ENCODE measurements at regions not wholly inside any gene's neighbourhood (a gene's known extent, or its start where the extent isn't known, plus 50 kb on each side); places are given as distances from the start of the nearest gene placed in this dataset.

DNA sequence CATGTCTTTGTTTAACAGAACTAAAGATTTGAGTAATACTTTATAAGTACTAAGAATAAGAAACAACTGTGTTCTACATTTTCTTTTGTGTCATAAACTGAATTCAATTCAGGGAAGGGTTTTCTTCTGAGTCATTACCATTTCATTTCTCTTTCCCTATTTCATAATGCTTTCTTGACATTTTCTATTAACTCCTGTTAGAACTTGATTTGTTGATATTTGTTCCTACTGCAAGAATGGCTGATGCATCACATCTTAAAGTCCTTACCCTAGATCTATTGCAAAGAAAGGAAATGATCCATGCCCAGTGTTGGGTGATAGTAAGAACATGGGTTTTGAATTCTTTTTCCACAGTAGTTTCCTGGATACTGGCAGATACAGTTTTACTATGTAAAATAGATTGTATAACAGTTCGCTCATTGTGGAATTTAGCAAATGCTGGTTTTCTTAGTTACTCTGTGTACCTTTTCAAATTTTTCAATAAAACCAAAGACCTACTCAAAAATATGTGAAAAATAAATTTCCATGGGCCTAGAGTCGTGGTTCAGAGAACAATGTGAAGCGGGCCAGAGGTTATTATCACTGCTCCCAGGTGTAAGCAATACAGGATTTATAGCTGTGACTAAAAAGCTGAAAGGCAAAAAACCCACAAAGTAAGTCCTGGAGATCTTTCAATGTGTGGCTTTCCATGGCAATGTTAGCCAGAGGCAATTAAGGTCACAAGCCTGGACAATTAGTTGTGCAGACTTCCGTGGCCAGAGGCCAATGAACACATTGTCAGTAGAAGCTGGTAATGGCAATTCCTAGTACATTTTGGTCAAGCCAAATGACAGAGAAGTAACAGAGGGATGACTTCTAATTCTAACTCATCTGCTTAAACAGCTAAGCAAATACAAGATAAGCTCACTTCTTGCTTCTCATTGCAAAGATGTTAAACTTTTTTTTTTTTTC, 127.3 kb upstream of the FAT4 start:
- Histone ChIP-seq H4K20me1 (ENCODE audit: control insufficient read depth, insufficient read depth, low read depth, low read length) (no peaks in the 10 kb centered on the region), H3K27me3 (ENCODE audit: control insufficient read depth, low read length) (no peaks in the 10 kb centered on the region), H3K4me3 (ENCODE audit: low read length) (no peak overlapping the region), H3F3A (ENCODE audit: control insufficient read depth, insufficient read depth) (no peaks in the 10 kb centered on the region), H3K9me3 (ENCODE audit: control insufficient read depth, insufficient read depth, low read length) (no peaks in the 10 kb centered on the region), H3K27ac (ENCODE audit: low read depth, low read length) (no peak overlapping the region), H3K4me2 (ENCODE audit: low read length) (no peak overlapping the region), H3K36me3 (ENCODE audit: control insufficient read depth, low read length) (no peaks in the 10 kb centered on the region), H3K4me1 (ENCODE audit: control insufficient read depth, low read length) (no peaks in the 10 kb centered on the region), H3K79me2 (ENCODE audit: control insufficient read depth, low read length) (no peaks in the 10 kb centered on the region), H3K9me2 (replicated peaks; ENCODE audit: control insufficient read depth, low read length) (no peaks in the 10 kb centered on the region)
- TF ChIP-seq, protein P1, sequence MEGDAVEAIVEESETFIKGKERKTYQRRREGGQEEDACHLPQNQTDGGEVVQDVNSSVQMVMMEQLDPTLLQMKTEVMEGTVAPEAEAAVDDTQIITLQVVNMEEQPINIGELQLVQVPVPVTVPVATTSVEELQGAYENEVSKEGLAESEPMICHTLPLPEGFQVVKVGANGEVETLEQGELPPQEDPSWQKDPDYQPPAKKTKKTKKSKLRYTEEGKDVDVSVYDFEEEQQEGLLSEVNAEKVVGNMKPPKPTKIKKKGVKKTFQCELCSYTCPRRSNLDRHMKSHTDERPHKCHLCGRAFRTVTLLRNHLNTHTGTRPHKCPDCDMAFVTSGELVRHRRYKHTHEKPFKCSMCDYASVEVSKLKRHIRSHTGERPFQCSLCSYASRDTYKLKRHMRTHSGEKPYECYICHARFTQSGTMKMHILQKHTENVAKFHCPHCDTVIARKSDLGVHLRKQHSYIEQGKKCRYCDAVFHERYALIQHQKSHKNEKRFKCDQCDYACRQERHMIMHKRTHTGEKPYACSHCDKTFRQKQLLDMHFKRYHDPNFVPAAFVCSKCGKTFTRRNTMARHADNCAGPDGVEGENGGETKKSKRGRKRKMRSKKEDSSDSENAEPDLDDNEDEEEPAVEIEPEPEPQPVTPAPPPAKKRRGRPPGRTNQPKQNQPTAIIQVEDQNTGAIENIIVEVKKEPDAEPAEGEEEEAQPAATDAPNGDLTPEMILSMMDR (IDR thresholded peaks at IDR 0.05; ENCODE audit: low read depth, low read length, poor library complexity, severe bottlenecking): no peak
- no peak for TF ChIP-seq EZH2phosphoT487 (IDR thresholded peaks at IDR 0.05; ENCODE audit: borderline replicate concordance, low read length)

DNA sequence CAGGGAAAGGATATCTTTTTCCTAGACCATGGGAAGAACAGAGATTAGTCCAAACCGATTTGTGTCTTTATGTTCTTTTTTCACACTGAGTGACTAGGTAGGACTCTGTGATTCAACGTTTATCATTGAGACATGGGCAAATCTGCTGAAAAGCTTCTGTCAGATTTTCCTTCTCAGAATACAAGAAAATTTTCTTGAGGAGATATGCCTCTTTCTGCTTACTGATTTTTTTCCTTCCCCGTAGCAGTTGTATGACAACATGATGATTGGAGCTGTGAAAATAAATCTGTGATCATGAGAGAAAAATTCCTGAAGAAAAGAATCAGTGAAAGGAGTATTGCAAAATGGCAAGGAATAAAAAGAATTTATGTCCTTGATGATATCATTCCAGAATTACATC, 130.6 kb upstream of the FAT4 start:
- Histone ChIP-seq H3K79me2 (ENCODE audit: control insufficient read depth, low read length) (no peaks in the 10 kb centered on the region), H3F3A (ENCODE audit: control insufficient read depth, insufficient read depth) (no peaks in the 10 kb centered on the region), H3K27me3 (ENCODE audit: control insufficient read depth, low read length) (no peaks in the 10 kb centered on the region), H3K4me3 (ENCODE audit: low read length) (no peak overlapping the region), H3K36me3 (ENCODE audit: control insufficient read depth, low read length) (no peaks in the 10 kb centered on the region), H3K4me2 (ENCODE audit: low read length) (no peak overlapping the region), H3K9me2 (replicated peaks; ENCODE audit: control insufficient read depth, low read length) (no peaks in the 10 kb centered on the region), H4K20me1 (ENCODE audit: control insufficient read depth, insufficient read depth, low read depth, low read length) (no peaks in the 10 kb centered on the region), H3K9me3 (ENCODE audit: control insufficient read depth, insufficient read depth, low read length) (no peaks in the 10 kb centered on the region), H3K4me1 (ENCODE audit: control insufficient read depth, low read length) (no peaks in the 10 kb centered on the region), H3K27ac (ENCODE audit: low read depth, low read length) (no peak overlapping the region)
- TF ChIP-seq, protein P1 (IDR thresholded peaks at IDR 0.05; ENCODE audit: low read depth, low read length, poor library complexity, severe bottlenecking): no peak
- TF ChIP-seq EZH2phosphoT487 (IDR thresholded peaks at IDR 0.05; ENCODE audit: borderline replicate concordance, low read length): no peak

DNA sequence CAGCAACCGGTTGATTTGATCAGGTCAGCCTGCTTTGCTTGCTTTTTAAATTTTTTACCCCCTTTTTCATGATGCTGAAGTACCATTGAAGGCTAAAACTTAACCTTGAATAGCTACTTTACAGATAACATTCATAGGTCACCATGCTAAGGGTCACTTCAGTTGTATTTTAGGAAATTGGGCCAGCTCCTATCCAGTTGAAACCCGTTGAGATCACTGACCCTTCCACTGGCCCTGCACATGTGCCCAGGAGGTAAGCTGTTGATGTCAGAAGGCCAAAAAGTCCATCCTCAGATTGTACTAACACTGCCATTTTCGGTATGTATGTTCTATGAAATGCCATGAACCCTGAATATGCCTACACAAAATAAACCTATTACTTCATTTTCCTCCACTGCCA, 133.0 kb upstream of the FAT4 start:
- no peaks in the 10 kb centered on the region for H4K20me1 ChIP-seq (ENCODE audit: control insufficient read depth, insufficient read depth, low read depth, low read length)
- no peak overlapping the region for H3K4me3 ChIP-seq (ENCODE audit: low read length)
- H3K79me2 ChIP-seq (ENCODE audit: control insufficient read depth, low read length): no peaks in the 10 kb centered on the region
- H3K4me1 ChIP-seq (ENCODE audit: control insufficient read depth, low read length): no peaks in the 10 kb centered on the region
- H3K36me3 ChIP-seq (ENCODE audit: control insufficient read depth, low read length): no peaks in the 10 kb centered on the region
- H3K27ac ChIP-seq (ENCODE audit: low read depth, low read length): no peak overlapping the region
- H3K27me3 ChIP-seq (ENCODE audit: control insufficient read depth, low read length): no peaks in the 10 kb centered on the region
- H3F3A ChIP-seq (ENCODE audit: control insufficient read depth, insufficient read depth): no peaks in the 10 kb centered on the region
- H3K9me2 ChIP-seq (replicated peaks; ENCODE audit: control insufficient read depth, low read length): no peaks in the 10 kb centered on the region
- no peaks in the 10 kb centered on the region for H3K9me3 ChIP-seq (ENCODE audit: control insufficient read depth, insufficient read depth, low read length)
- no peak overlapping the region for H3K4me2 ChIP-seq (ENCODE audit: low read length)
- TF ChIP-seq EZH2phosphoT487 (IDR thresholded peaks at IDR 0.05; ENCODE audit: borderline replicate concordance, low read length): no peak
- TF ChIP-seq, protein P1 (IDR thresholded peaks at IDR 0.05; ENCODE audit: low read depth, low read length, poor library complexity, severe bottlenecking): no peak

Data from DOHH2 (cell line).